IMR-90 (cell line): ENCODE measurements at regions not wholly inside any gene's neighbourhood (a gene's known extent, or its start where the extent isn't known, plus 50 kb on each side); places are given as distances from the start of the nearest gene placed in this dataset.

ENCODE experiments used
- ATAC-seq: fragments of 200-7000 bp; cut with Tn5 transposase; 2 replicates; pipeline ENCODE4 v1.9.1; 2020; ENCODE audit warnings: low read depth, mild to moderate bottlenecking, moderate library complexity
- BruUV-seq: library from RNA; stranded (reverse); fragments of 400-500 nt; replicated peaks from 2 replicates; lab custom pipeline; 2021; lab: Mats Ljungman, UMichigan
- CTCF ChIA-PET: fragments of 300-600 bp; formaldehyde crosslinking; extraction: SDS; loops from one replicate; lab custom pipeline; 2021; ENCODE audit warnings: antibody characterized with exemption; lab: Yijun Ruan, JAX
- POLR2A ChIA-PET: fragments of 300-600 bp; sonication (Branson Sonifier 250); formaldehyde crosslinking; loops from one replicate; lab custom pipeline; 2022; ENCODE audit warnings: antibody characterized with exemption; ENCODE audit not compliant: unreplicated experiment; lab: Charles Lee
- DNase-seq: peaks from one replicate; pipeline ENCODE4 v3.0.0; 2013
- H2AFZ ChIP-seq: replicated peaks from 2 replicates; pipeline ENCODE3; 2013; ENCODE audit warnings: low read length, mild to moderate bottlenecking; ENCODE audit not compliant: poor library complexity
- H2AK5ac ChIP-seq: 2 replicates; pipeline ENCODE4 v1.6.1; 2013; ENCODE audit warnings: low read depth, low read length, inconsistent platforms
- H2AK9ac ChIP-seq: replicated peaks from 2 replicates; pipeline ENCODE3; 2013; ENCODE audit warnings: mild to moderate bottlenecking, low read depth, low read length, moderate library complexity; ENCODE audit not compliant: poor library complexity
- H2BK120ac ChIP-seq: 2 replicates; pipeline ENCODE4 v1.6.1; 2013; ENCODE audit warnings: low read depth, low read length, inconsistent platforms
- H2BK15ac ChIP-seq: 3 replicates; pipeline ENCODE4 v1.6.1; 2013; ENCODE audit warnings: low read depth, low read length, inconsistent platforms
- H2BK20ac ChIP-seq: 2 replicates; pipeline ENCODE4 v1.6.1; 2013; ENCODE audit warnings: low read depth, mild to moderate bottlenecking, inconsistent platforms, low read length, moderate library complexity
- H2BK5ac ChIP-seq: 2 replicates; pipeline ENCODE4 v1.6.1; 2013; ENCODE audit warnings: mild to moderate bottlenecking, low read depth, low read length, inconsistent platforms; ENCODE audit not compliant: poor library complexity, severe bottlenecking
- H3K14ac ChIP-seq: replicated peaks from 2 replicates; pipeline ENCODE4 v1.6.1; 2013; ENCODE audit warnings: low read depth, low read length, inconsistent platforms
- H3K18ac ChIP-seq: 2 replicates; pipeline ENCODE4 v1.6.1; 2013; ENCODE audit warnings: low read depth, low read length, control low read depth
- H3K23ac ChIP-seq: 2 replicates; pipeline ENCODE4 v1.6.1; 2013; ENCODE audit warnings: low read depth, low read length, inconsistent platforms
- H3K27ac ChIP-seq: 2 replicates; pipeline ENCODE4 v1.5.1; 2013; ENCODE audit warnings: mild to moderate bottlenecking, control low read depth, low read length; ENCODE audit not compliant: insufficient read depth
- H3K27me3 ChIP-seq: 2 replicates; pipeline ENCODE4 v1.6.1; 2013; ENCODE audit warnings: low read length; ENCODE audit not compliant: control insufficient read depth, insufficient read depth
- H3K36me3 ChIP-seq: 2 replicates; pipeline ENCODE4 v1.6.1; 2013; ENCODE audit warnings: low read length, mixed read lengths; ENCODE audit not compliant: control insufficient read depth, insufficient read depth
- H3K4ac ChIP-seq: 2 replicates; pipeline ENCODE4 v1.6.1; 2013; ENCODE audit warnings: low read depth, low read length, inconsistent platforms
- H3K4me1 ChIP-seq: 2 replicates; pipeline ENCODE4 v1.6.1; 2013; ENCODE audit warnings: low read length, mixed read lengths; ENCODE audit not compliant: control insufficient read depth, insufficient read depth
- H3K4me2 ChIP-seq: 2 replicates; pipeline ENCODE4 v1.6.1; 2013; ENCODE audit warnings: low read depth, mild to moderate bottlenecking, control low read depth, low read length, moderate library complexity
- H3K4me3 ChIP-seq: 2 replicates; pipeline ENCODE4 v1.5.1; 2013; ENCODE audit warnings: low read depth, mild to moderate bottlenecking, control low read depth, low read length, moderate library complexity; ENCODE audit not compliant: insufficient read depth
- H3K56ac ChIP-seq: 2 replicates; pipeline ENCODE4 v1.6.1; 2013; ENCODE audit warnings: low read length, inconsistent platforms; ENCODE audit not compliant: insufficient read depth; ENCODE audit errors: extremely low read depth
- H3K79me1 ChIP-seq, 2 experiments: 2 replicates each; pipeline ENCODE4 v1.6.1; 2013; ENCODE audit warnings: low read length in 2 of 2, inconsistent platforms in 1 of 2, low read depth in 1 of 2
- H3K9ac ChIP-seq: 2 replicates; pipeline ENCODE4 v1.6.1; 2013; ENCODE audit warnings: low read depth, low read length, control low read depth
- H3K9me1 ChIP-seq: 2 replicates; pipeline ENCODE4 v1.6.1; 2013; ENCODE audit warnings: low read length, inconsistent platforms; ENCODE audit not compliant: insufficient read depth
- H3K9me3 ChIP-seq: 2 replicates; pipeline ENCODE4 v1.6.1; 2013; ENCODE audit warnings: low read length; ENCODE audit not compliant: control insufficient read depth, insufficient read depth
- H4K20me1 ChIP-seq: 2 replicates; pipeline ENCODE4 v1.6.1; 2013; ENCODE audit warnings: low read length, inconsistent platforms; ENCODE audit not compliant: insufficient read depth
- H4K5ac ChIP-seq: 2 replicates; pipeline ENCODE4 v1.6.1; 2013; ENCODE audit warnings: mild to moderate bottlenecking, low read depth, low read length, control low read depth
- H4K8ac ChIP-seq, 2 experiments: 2 replicates each; pipeline ENCODE4 v1.6.1; 2013; ENCODE audit warnings: low read depth in 2 of 2, low read length in 2 of 2, control low read depth in 1 of 2, inconsistent platforms in 1 of 2
- H4K91ac ChIP-seq: 2 replicates; pipeline ENCODE4 v1.6.1; 2013; ENCODE audit warnings: low read depth, low read length, inconsistent platforms; ENCODE audit not compliant: insufficient read depth
- BHLHE40 ChIP-seq: fragments of 150-350 bp; IDR thresholded peaks from 2 replicates; pipeline ENCODE4 v1.6.1; 2016; ENCODE audit warnings: mild to moderate bottlenecking, low read depth, low read length
- CEBPB ChIP-seq: IDR thresholded peaks from 2 replicates; pipeline ENCODE4 v1.6.1; 2012; ENCODE audit warnings: low read depth, low read length, improper control_type of control experiment
- CHD1 ChIP-seq: IDR thresholded peaks from 2 replicates; pipeline ENCODE4 v1.6.1; 2012; ENCODE audit warnings: low read depth, low read length, improper control_type of control experiment
- ELK1 ChIP-seq: fragments of 150-350 bp; IDR thresholded peaks from 2 replicates; pipeline ENCODE4 v1.6.1; 2016; ENCODE audit warnings: low read depth, mild to moderate bottlenecking, low read length, moderate library complexity, borderline replicate concordance
- FOS ChIP-seq: fragments of 150-350 bp; IDR thresholded peaks from 2 replicates; pipeline ENCODE4 v1.6.1; 2016; ENCODE audit warnings: low read depth, low read length
- MAFK ChIP-seq: IDR thresholded peaks from 2 replicates; pipeline ENCODE4 v1.6.1; 2012; ENCODE audit warnings: low read depth, low read length, improper control_type of control experiment
- MAZ ChIP-seq: IDR thresholded peaks from 2 replicates; pipeline ENCODE4 v1.6.1; 2012; ENCODE audit warnings: low read depth, mild to moderate bottlenecking, low read length, improper control_type of control experiment, moderate library complexity, borderline replicate concordance
- MXI1 ChIP-seq: IDR thresholded peaks from 2 replicates; pipeline ENCODE4 v1.6.1; 2012; ENCODE audit warnings: low read depth, mild to moderate bottlenecking, low read length, moderate library complexity, borderline replicate concordance
- NFE2L2 ChIP-seq: fragments of 150-350 bp; IDR thresholded peaks from 2 replicates; pipeline ENCODE4 v1.6.1; 2016; ENCODE audit warnings: low read depth, mild to moderate bottlenecking, low read length
- POLR2A ChIP-seq: IDR thresholded peaks from 2 replicates; pipeline ENCODE4 v1.6.1; 2012; ENCODE audit warnings: mild to moderate bottlenecking, low read depth, low read length
- RAD21 ChIP-seq: IDR thresholded peaks from 2 replicates; pipeline ENCODE4 v1.6.1; 2012; ENCODE audit warnings: low read length, improper control_type of control experiment
- RCOR1 ChIP-seq: IDR thresholded peaks from 2 replicates; pipeline ENCODE4 v1.6.1; 2012; ENCODE audit warnings: mild to moderate bottlenecking, low read length, improper control_type of control experiment; ENCODE audit not compliant: insufficient replicate concordance
- RFX5 ChIP-seq: IDR thresholded peaks from 2 replicates; pipeline ENCODE4 v1.8.0; 2012; ENCODE audit warnings: low read depth, mild to moderate bottlenecking, low read length, moderate library complexity
- SMC3 ChIP-seq: fragments of 150-350 bp; IDR thresholded peaks from 2 replicates; pipeline ENCODE4 v1.6.1; 2016; ENCODE audit warnings: low read depth, mild to moderate bottlenecking, antibody characterized with exemption, low read length, moderate library complexity
- whole genome bisulfite sequencing, 2 experiments: methylation state at CpG; one replicate each; pipeline versions ENCODE4 v1.1.5 to v1.1.7; 2013; ENCODE audit warnings: missing lambda C conversion rate in 2 of 2; ENCODE audit not compliant: insufficient read length in 1 of 2; ENCODE audit errors: extremely low coverage in 2 of 2; 5-methylcytosine and 5-hydroxymethylcytosine counted together
- dilution Hi-C: fragments of 300-500 bp; cut with HindIII; formaldehyde crosslinking; loops from one replicate; pipeline ENCODE4 v1.14.3; 2018; ENCODE audit warnings: low sequenced_read_pairs; ENCODE audit not compliant: unreplicated experiment
- in situ Hi-C: fragments of 300-500 bp; cut with MboI; formaldehyde crosslinking; loops from 3 replicates; pipeline ENCODE4 v1.14.3; 2019; ENCODE audit warnings: low sequenced_read_pairs, inconsistent platforms, mixed read lengths
- intact Hi-C: fragments of 100-400 bp; cut with micrococcal nuclease; formaldehyde crosslinking; loops from 2 replicates; pipeline ENCODE4 v1.10.0; 2022
- TF ChIP-seq, protein P1 (sequence below): fragments of 150-350 bp; IDR thresholded peaks from 2 replicates; pipeline ENCODE4 v1.6.1; 2017; ENCODE audit warnings: mild to moderate bottlenecking, antibody characterized with exemption, low read length, low read depth
- TF ChIP-seq, protein P2 (sequence below): conservative IDR thresholded peaks from 2 replicates; pipeline ENCODE4 v1.5.1; 2012; ENCODE audit warnings: mild to moderate bottlenecking, low read depth, low read length, improper control_type of control experiment

GRCh38 chr12:60119327-60119726, 523.5 kb downstream of the SLC16A7 start:
- Histone ChIP-seq H3K56ac (no peak overlapping the region), H2BK5ac (no peak overlapping the region), H2AK5ac (no peak overlapping the region), H2AFZ (no peak overlapping the region), H3K9ac (no peak overlapping the region), H3K4ac (no peak overlapping the region), H4K20me1 (no peaks in the 10 kb centered on the region), H3K4me2 (no peak overlapping the region), H3K9me3 (peaks cover 4% of the 10 kb centered on the region; the same call in 1 of the 2 replicates), H4K5ac (no peak overlapping the region), H4K91ac (no peak overlapping the region; the same call in 1 of the 2 replicates), H3K18ac (no peak overlapping the region), H2BK15ac (no peak overlapping the region), H3K27me3 (no peaks in the 10 kb centered on the region), H3K36me3 (no peaks in the 10 kb centered on the region), H2BK120ac (no peak overlapping the region), H3K23ac (0 out of 2 replicates have a peak overlapping the region, but pooled peaks have one; percentile 39), H3K27ac (no peak overlapping the region), H3K79me1 (no peaks in the 10 kb centered on the region), H4K8ac (no peak overlapping the region), H2BK20ac (no peak overlapping the region), H2AK9ac (no peak overlapping the region), H3K4me1 (peaks cover 2% of the 10 kb centered on the region; the same call in 1 of the 2 replicates), H3K4me3 (no peak overlapping the region), H3K14ac (no peak overlapping the region), H3K9me1 (no peaks in the 10 kb centered on the region)
- no peak for ATAC-seq
- in situ Hi-C loops: loop anchor here (25.0 kb wide), 1 partner anchor 368 kb away; no protein-coding TSS in a partner anchor
- WGBS, 2 experiments: 60% methylated on average over 1 of the region's 2 CpGs; no CpG with 5 or more reads in 1 of the 2 experiments
- BruUV-seq: no TSS peak
- DNase-seq: no peak
- intact Hi-C loops: no loop called here
- TF ChIP-seq BHLHE40 (no peak), SMC3 (no peak), RAD21 (no peak), POLR2A (no peak), CHD1 (no peak), NFE2L2 (no peak), FOS (no peak), MAZ (no peak), MAFK (no peak), MXI1 (no peak), RCOR1 (no peak), CEBPB (no peak), ELK1 (no peak), RFX5 (no peak)
- TF ChIP-seq, protein P1, sequence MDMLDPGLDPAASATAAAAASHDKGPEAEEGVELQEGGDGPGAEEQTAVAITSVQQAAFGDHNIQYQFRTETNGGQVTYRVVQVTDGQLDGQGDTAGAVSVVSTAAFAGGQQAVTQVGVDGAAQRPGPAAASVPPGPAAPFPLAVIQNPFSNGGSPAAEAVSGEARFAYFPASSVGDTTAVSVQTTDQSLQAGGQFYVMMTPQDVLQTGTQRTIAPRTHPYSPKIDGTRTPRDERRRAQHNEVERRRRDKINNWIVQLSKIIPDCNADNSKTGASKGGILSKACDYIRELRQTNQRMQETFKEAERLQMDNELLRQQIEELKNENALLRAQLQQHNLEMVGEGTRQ: no peak
- TF ChIP-seq, protein P2, sequence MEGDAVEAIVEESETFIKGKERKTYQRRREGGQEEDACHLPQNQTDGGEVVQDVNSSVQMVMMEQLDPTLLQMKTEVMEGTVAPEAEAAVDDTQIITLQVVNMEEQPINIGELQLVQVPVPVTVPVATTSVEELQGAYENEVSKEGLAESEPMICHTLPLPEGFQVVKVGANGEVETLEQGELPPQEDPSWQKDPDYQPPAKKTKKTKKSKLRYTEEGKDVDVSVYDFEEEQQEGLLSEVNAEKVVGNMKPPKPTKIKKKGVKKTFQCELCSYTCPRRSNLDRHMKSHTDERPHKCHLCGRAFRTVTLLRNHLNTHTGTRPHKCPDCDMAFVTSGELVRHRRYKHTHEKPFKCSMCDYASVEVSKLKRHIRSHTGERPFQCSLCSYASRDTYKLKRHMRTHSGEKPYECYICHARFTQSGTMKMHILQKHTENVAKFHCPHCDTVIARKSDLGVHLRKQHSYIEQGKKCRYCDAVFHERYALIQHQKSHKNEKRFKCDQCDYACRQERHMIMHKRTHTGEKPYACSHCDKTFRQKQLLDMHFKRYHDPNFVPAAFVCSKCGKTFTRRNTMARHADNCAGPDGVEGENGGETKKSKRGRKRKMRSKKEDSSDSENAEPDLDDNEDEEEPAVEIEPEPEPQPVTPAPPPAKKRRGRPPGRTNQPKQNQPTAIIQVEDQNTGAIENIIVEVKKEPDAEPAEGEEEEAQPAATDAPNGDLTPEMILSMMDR: no peak
- ChIA-PET POLR2A (no interaction called here), CTCF (interaction anchor here (0.7 kb wide), 1 partner anchor 23 kb away, joined by 10 read pairs; no protein-coding TSS in a partner anchor)
- dilution Hi-C loops: no loop called here
